ENCODE measurements at regions not wholly inside any gene's neighbourhood (a gene's known extent, or its start where the extent isn't known, plus 50 kb on each side); places are given as distances from the start of the nearest gene placed in this dataset.

DNA sequence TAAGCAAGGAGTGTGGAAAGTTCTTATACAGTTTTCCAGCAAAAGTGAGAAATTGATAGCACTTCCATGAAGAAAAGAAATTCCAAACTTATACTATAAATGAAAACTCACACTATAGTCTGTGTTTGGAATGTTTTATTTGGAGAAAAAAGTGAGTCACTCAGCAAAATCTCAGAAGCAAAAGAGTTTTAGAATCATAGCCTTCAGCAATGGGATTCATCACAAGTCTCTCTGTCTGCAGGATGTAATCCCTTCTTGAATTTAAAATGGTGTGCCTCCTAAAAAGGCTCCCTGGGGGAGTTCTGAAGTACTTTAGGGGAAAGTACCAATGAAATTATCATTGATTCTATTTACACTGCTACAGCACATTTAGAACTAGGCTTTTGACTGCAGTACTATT is 756.4 kb downstream of the XPNPEP1 start:
- TF ChIP-seq, protein P1, sequence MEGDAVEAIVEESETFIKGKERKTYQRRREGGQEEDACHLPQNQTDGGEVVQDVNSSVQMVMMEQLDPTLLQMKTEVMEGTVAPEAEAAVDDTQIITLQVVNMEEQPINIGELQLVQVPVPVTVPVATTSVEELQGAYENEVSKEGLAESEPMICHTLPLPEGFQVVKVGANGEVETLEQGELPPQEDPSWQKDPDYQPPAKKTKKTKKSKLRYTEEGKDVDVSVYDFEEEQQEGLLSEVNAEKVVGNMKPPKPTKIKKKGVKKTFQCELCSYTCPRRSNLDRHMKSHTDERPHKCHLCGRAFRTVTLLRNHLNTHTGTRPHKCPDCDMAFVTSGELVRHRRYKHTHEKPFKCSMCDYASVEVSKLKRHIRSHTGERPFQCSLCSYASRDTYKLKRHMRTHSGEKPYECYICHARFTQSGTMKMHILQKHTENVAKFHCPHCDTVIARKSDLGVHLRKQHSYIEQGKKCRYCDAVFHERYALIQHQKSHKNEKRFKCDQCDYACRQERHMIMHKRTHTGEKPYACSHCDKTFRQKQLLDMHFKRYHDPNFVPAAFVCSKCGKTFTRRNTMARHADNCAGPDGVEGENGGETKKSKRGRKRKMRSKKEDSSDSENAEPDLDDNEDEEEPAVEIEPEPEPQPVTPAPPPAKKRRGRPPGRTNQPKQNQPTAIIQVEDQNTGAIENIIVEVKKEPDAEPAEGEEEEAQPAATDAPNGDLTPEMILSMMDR (IDR thresholded peaks at IDR 0.05), result no peak
- TF ChIP-seq POLR2A (IDR thresholded peaks at IDR 0.05; ENCODE audit: low read depth), result no peak
- TF ChIP-seq EP300 (IDR thresholded peaks at IDR 0.05), result no peak
